ENCODE measurements at regions not wholly inside any gene's neighbourhood (a gene's known extent, or its start where the extent isn't known, plus 50 kb on each side); places are given as distances from the start of the nearest gene placed in this dataset.
A peak's percentile ranks its signal among the peaks of the same experiment; 100 is the strongest.

DNA sequence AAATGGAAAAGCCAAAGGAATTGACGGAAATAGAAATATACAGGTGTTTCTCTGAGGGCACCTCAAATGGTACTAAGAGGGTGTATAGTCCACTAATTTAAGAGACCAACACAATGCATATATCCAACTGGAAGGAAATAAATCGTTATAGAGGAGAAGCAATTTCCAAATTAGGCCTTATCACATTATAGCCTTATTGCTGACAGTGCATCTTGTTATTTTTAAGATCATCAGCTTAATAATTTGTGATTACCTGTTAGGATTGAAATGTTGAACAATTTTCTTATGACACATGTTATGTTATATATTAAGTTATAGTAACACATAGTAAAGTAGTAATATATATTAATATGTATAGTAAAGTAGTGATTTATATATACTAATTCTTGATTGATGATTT lies 915.7 kb upstream of the PCDH9 start:
- 5% methylated on average over 2 of the region's 2 CpGs for WGBS (ENCODE audit: insufficient coverage, low coverage, missing lambda C conversion rate)
- no peak for ATAC-seq
- ChIA-PET CTCF (ENCODE audit: low intra/inter-chr PET ratio) (no interaction called here), POLR2A (no interaction called here)
- no peak overlapping the region for H2AFZ ChIP-seq (ENCODE audit: low read depth, low read length)
- H3K27me3 ChIP-seq (ENCODE audit: control insufficient read depth in 2 of 2, insufficient read depth in 2 of 2, low read length in 2 of 2), result no peaks in the 10 kb centered on the region
- BruUV-seq (replicated peaks), result no TSS peak
- H3K9me1 ChIP-seq (ENCODE audit: control insufficient read depth, insufficient read depth, low read length), result no peaks in the 10 kb centered on the region
- no peak overlapping the region for H3K4me3 ChIP-seq
- intact Hi-C loops (cut with micrococcal nuclease), result no loop called here
- H3K4me2 ChIP-seq (ENCODE audit: insufficient read depth, low read length), result no peak overlapping the region
- no peak for FAIRE-seq
- no peaks in the 10 kb centered on the region for H3K4me1 ChIP-seq (replicated peaks in 1 of 2; ENCODE audit: control insufficient read depth in 2 of 2, insufficient read depth in 2 of 2, low read length in 2 of 2)
- no peaks in the 10 kb centered on the region for H3K9me3 ChIP-seq (replicated peaks; ENCODE audit: control insufficient read depth, insufficient read depth, low read depth, low read length)
- TF ChIP-seq XRCC3 (IDR thresholded peaks at IDR 0.05) (no peak), CBX2 (IDR thresholded peaks at IDR 0.05; ENCODE audit: insufficient read depth, low read length, poor library complexity, severe bottlenecking) (no peak), ZNF124 (CRISPR knock-in tag; IDR thresholded peaks at IDR 0.05) (no peak), ZNF316 (IDR thresholded peaks at IDR 0.05) (peak; percentile 30; the same call in 1 of the 2 replicates), POLR2H (tag; IDR thresholded peaks at IDR 0.05; ENCODE audit: low read depth) (no peak), ZFX (CRISPR knock-in tag; IDR thresholded peaks at IDR 0.05) (no peak), TRIM24 (IDR thresholded peaks at IDR 0.05) (no peak), MAFG (tag; conservative IDR thresholded peaks at IDR 0.05) (0 out of 2 replicates have a peak, but pooled peaks have one; percentile 8)
- H4K20me1 ChIP-seq (replicated peaks; ENCODE audit: control insufficient read depth, insufficient read depth, low read length), result no peaks in the 10 kb centered on the region
- in situ Hi-C loops (cut with MboI), result no loop called here
- H3K27ac ChIP-seq (ENCODE audit: extremely low read depth, low read depth, low read length), result no peak overlapping the region
- no peaks in the 10 kb centered on the region for H3K36me3 ChIP-seq (ENCODE audit: control insufficient read depth, insufficient read depth, low read length)
- H3K79me2 ChIP-seq (ENCODE audit: control insufficient read depth, insufficient read depth, low read length), result no peaks in the 10 kb centered on the region
- H3K9ac ChIP-seq (ENCODE audit: insufficient read depth in 1 of 2, low read depth in 2 of 2, low read length in 2 of 2), result no peak overlapping the region
- DNase-seq (ENCODE audit: extremely low read depth in 1 of 4, low spot score in 3 of 4), result no peak

DNA sequence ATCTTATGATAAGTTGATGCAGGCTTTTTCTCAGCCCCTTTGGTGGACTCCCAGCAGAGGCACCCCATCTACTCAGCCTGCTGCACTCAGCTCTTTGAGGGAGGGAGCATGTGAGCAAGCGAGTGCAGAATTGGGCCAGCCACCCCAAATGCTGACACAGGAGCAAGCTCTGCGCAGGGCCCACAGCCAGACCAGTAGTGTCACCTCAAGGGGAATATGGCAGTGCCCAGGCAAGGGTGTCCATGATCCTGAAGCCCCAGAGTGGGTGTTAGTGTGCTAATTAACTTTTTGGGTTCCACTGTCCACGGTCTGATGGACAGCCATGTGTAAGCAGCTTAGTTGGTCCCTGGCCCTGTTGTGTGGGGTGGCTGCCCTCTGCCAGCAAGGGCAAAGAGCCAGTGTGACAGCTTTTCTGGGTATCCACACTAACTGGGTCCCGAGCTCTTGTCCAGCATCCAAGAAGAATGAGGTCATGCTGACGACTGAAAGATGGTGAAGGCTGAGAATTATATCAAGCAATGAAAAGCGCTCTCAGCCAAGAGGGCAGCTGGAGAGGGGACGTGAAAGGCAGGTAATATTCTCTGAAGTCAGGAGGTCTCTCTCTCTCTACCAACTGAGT lies 898.3 kb upstream of the PCDH9 start:
- in situ Hi-C loops (cut with MboI), result no loop called here
- DNase-seq (ENCODE audit: extremely low read depth in 1 of 4, low spot score in 3 of 4), result no peak
- no peak for ATAC-seq
- TF ChIP-seq NBN (IDR thresholded peaks at IDR 0.05; ENCODE audit: low read depth) (no peak), ZNF197 (CRISPR knock-in tag; IDR thresholded peaks at IDR 0.05; ENCODE audit: low read depth) (no peak), SMARCB1 (IDR thresholded peaks at IDR 0.05; ENCODE audit: insufficient read length, low read depth) (no peak), ZNF764 (CRISPR knock-in tag; IDR thresholded peaks at IDR 0.05; ENCODE audit: low read depth) (no peak), HNRNPL (IDR thresholded peaks at IDR 0.05; ENCODE audit: low read depth, low read length) (no peak)
- TF ChIP-seq, protein P1, sequence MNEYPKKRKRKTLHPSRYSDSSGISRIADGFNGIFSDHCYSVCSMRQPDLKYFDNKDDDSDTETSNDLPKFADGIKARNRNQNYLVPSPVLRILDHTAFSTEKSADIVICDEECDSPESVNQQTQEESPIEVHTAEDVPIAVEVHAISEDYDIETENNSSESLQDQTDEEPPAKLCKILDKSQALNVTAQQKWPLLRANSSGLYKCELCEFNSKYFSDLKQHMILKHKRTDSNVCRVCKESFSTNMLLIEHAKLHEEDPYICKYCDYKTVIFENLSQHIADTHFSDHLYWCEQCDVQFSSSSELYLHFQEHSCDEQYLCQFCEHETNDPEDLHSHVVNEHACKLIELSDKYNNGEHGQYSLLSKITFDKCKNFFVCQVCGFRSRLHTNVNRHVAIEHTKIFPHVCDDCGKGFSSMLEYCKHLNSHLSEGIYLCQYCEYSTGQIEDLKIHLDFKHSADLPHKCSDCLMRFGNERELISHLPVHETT (CRISPR knock-in tag; conservative IDR thresholded peaks at IDR 0.05 in 1 of 2, IDR thresholded peaks at IDR 0.05 in 1 of 2), result no peak
- TF ChIP-seq, protein P2, sequence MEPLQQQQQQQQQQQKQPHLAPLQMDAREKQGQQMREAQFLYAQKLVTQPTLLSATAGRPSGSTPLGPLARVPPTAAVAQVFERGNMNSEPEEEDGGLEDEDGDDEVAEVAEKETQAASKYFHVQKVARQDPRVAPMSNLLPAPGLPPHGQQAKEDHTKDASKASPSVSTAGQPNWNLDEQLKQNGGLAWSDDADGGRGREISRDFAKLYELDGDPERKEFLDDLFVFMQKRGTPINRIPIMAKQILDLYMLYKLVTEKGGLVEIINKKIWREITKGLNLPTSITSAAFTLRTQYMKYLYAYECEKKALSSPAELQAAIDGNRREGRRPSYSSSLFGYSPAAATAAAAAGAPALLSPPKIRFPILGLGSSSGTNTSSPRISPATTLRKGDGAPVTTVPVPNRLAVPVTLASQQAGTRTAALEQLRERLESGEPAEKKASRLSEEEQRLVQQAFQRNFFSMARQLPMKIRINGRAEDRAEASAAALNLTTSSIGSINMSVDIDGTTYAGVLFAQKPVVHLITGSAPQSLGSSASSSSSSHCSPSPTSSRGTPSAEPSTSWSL (CRISPR knock-in tag; IDR thresholded peaks at IDR 0.05; ENCODE audit: borderline replicate concordance), result no peak

More for the DNA sequence above, 898.3 kb upstream of the PCDH9 start:
- FAIRE-seq, result no peak
- no peaks in the 10 kb centered on the region for H4K20me1 ChIP-seq (replicated peaks; ENCODE audit: control insufficient read depth, insufficient read depth, low read length)
- H3K4me2 ChIP-seq (ENCODE audit: insufficient read depth, low read length), result no peak overlapping the region
- H3K27me3 ChIP-seq (ENCODE audit: control insufficient read depth in 2 of 2, insufficient read depth in 2 of 2, low read length in 2 of 2), result no peaks in the 10 kb centered on the region
- BruUV-seq (replicated peaks), result no TSS peak
- H3K9ac ChIP-seq (ENCODE audit: insufficient read depth in 1 of 2, low read depth in 2 of 2, low read length in 2 of 2), result no peak overlapping the region
- H3K79me2 ChIP-seq (ENCODE audit: control insufficient read depth, insufficient read depth, low read length), result no peaks in the 10 kb centered on the region
- H2AFZ ChIP-seq (ENCODE audit: low read depth, low read length), result no peak overlapping the region
- WGBS (ENCODE audit: insufficient coverage, low coverage, missing lambda C conversion rate), result 0% methylated on average over 5 of the region's 7 CpGs
- POLR2A ChIA-PET, result no interaction called here
- H3K36me3 ChIP-seq (ENCODE audit: control insufficient read depth, insufficient read depth, low read length), result no peaks in the 10 kb centered on the region
- no peaks in the 10 kb centered on the region for H3K9me1 ChIP-seq (ENCODE audit: control insufficient read depth, insufficient read depth, low read length)
- no peak overlapping the region for H3K4me3 ChIP-seq
- CTCF ChIA-PET (ENCODE audit: low intra/inter-chr PET ratio), result no interaction called here
- H3K27ac ChIP-seq (ENCODE audit: extremely low read depth, low read depth, low read length), result no peak overlapping the region
- intact Hi-C loops (cut with micrococcal nuclease), result no loop called here
- H3K4me1 ChIP-seq (replicated peaks in 1 of 2; ENCODE audit: control insufficient read depth in 2 of 2, insufficient read depth in 2 of 2, low read length in 2 of 2), result no peaks in the 10 kb centered on the region
- no peaks in the 10 kb centered on the region for H3K9me3 ChIP-seq (replicated peaks; ENCODE audit: control insufficient read depth, insufficient read depth, low read depth, low read length)

Data from K562 (cell line).